ENCODE measurements at regions not wholly inside any gene's neighbourhood (a gene's known extent, or its start where the extent isn't known, plus 50 kb on each side); places are given as distances from the start of the nearest gene placed in this dataset.
"Not testable (repeated sequence)": the region's sequence is repeated elsewhere in the genome, so short reads cannot be mapped to it uniquely, and the experiment has no call there.

GRCh38 chr6:95660544-95660943 lies 83.2 kb downstream of the MANEA start:
- no peak for DNase-seq

DNA sequence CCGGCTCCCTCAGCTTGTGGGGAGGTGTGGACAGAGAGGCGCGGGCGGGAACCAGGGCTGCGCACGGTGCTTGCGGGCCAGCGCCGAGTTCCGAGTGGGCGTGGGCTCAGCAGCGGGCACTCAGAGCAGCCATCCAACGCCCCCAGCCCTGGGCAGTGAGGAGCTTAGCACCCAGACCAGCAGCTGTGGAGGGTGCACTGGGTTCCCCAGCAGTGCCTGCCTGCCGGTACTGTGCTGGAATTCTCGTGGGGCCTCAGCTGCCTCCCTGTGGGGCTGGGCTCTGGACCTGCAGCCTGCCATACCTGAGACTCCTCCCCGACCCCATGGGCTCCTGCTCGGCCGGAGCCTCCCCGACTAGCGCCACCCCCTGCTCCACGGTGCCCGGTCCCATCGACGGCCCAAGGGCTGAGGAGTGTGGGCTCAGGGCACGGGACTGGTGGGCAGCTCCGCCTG lies 92.7 kb downstream of the MANEA start:
- no peak for DNase-seq

- DNase-seq, result no peak
These were observed 98.8 kb downstream of the MANEA start for GRCh38 chr6:95676011-95676628.

DNA sequence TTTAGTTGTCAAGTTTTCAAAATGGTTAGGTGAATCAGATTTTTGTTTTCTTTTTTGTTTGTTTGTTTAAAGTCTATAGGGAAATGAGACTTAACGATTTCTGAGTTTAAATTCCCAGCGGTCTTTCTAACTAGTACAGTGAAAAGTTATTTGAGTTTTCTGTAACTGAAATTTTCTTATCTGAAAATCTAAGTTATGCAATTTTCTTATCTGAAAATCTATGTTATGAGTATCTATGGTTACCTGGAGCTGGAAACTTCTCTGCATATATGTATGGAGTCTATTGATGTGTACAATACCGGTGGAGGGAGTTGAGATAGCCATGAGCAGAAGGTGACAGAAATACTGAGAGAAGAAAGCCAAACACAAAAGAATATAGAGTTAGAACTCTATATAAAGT lies 102.6 kb downstream of the MANEA start:
- no peak for DNase-seq

GRCh38 chr6:95681736-95682135 lies 104.4 kb downstream of the MANEA start:
- no peak for DNase-seq

DNA sequence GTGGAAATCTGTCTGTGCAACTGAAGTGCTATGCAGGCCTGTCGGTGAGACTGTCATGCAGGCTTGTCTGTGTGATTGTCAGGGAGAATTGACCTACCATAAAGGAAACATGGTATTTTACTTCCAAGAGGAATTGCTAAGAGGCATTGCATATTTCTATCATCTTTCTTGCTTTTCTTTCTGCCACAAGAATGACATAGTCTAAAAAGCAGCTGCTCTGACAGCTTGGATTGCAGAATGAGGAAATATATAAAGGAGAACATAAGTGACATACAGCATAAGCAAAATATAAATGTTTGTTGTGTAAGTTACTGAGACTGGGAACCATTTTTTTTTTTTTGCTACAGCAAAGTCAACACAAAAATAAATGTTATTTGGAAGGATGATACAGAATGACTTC lies 105.1 kb downstream of the MANEA start:
- DNase-seq, result no peak

- no peak for DNase-seq
These were observed 108.5 kb downstream of the MANEA start for GRCh38 chr6:95685822-95686221.

- DNase-seq, result no peak
These were observed 108.9 kb downstream of the MANEA start for GRCh38 chr6:95686272-95686671.

GRCh38 chr6:95686895-95687294 lies 109.6 kb downstream of the MANEA start:
- DNase-seq, result no peak

DNA sequence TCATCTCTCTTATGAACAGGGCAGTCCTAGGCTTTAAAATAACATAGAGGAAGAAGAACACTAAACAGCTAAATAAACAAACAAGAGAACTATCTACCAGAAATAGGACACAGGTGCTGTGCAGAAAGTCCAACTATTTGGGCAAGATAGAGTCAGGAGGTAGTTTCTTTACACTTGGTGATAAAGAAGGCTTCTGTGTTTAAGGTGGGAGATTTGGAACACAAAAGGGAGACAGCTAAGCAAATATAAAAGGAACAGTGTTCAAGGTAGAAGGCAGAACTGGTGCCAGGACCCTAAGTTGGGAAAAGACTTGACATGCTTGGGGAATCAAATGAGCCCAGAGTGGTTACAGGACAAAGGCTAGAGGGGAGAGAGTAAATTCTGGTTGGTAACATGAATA lies 110.5 kb downstream of the MANEA start:
- no peak for DNase-seq

DNA sequence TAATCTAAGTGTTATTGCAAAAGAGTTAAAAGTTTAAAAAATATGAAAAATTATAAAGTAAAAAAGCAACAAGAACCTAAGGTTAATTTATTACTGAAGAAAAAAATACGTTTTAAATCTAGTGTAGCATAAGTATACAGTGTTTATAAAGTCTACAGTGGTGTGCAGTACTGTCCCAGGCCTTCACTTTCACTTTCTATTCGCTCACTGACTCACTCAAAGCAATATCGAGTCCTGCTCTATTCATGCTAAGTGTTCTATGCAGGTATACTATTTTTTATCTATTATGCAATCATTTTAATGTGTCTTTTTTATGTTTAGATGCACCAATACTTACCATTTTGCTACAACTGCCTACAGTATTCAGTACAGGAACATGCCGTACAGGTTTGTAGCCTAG lies 113.0 kb downstream of the MANEA start:
- DNase-seq, result no peak

DNA sequence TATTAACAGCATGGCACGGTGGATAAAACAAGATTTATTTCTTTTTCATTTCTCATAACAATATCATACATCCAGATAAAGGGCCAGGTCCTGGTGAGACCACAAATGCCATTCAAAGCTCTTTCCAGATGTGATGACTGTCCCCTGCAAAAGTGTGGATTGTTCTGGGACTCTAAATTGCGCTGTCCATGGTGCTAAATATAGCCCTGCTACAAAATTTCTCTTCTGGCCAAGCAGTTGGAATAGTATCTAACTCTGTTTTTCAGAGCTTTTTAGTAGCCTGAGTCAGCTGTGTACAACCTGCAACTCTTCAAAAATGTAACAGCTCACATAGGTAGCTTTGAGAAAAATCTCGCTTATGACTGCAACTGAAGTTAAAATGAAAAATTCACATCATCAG lies 115.8 kb downstream of the MANEA start:
- DNase-seq, result no peak

- DNase-seq, result no peak
These were observed 120.9 kb downstream of the MANEA start for GRCh38 chr6:95698271-95698670.

DNA sequence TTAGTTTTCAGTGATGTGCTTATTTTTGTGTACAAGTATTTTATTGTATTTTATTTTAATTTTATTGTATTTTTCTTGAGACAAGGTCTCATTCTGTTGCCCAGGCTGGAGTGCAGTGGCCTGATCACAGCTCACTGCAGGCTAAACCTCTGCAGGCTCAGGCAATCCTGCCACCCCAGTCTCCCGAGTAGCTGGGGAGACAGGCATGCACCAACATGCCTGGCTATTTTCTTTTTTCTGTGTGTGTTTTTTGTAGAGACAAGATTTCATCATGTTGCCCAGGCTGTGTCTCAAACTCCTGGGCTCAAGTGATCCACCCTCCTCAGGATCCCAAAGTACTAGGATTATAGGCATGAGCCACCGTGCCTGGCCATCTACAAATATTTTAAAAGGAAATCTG lies 146.3 kb downstream of the MANEA start:
- no peak for DNase-seq

- DNase-seq, result no peak
These were observed 148.0 kb downstream of the MANEA start for GRCh38 chr6:95725344-95725743.

DNA sequence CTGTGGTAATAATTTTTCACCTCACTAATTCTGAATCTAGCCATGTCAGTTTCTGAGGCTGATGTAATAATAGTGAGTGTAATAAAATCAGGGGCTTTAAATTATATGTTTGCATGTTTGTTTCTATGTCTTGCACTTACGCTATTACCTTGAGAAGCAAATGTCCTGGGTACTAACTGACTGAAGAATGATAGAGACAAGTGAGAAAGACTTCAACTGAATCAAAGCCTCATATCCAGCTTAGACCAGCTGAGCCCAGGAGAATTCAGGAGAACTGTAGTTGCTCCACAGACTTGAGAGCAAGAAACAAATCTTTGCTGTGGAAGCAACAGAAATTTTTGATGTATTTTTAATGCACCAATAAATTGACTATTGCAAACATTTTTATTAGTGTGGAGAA lies 162.8 kb downstream of the MANEA start:
- no peak for DNase-seq

DNA sequence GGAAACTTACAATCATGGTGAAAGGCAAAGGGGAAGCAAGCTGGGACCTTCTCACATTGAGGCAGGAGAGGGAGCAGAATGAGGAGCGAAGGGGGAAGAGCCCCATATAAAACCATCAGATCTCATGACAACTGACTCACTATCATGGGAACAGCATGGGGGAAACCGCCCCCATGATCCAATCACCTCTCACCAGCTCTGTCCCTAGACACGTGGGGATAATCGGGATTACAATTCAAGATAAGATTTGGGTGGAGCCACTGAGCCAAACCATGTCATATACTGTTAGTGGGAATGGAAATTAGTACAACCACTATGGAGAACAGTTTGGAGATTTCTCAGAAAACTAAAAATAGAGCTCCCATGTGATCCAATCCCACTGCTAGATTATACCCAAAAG lies 163.7 kb downstream of the MANEA start:
- DNase-seq, result no peak

- no peak for DNase-seq
These were observed 165.5 kb downstream of the MANEA start for GRCh38 chr6:95742767-95743289.

GRCh38 chr6:95743591-95743990 lies 166.3 kb downstream of the MANEA start:
- DNase-seq, result no peak

DNA sequence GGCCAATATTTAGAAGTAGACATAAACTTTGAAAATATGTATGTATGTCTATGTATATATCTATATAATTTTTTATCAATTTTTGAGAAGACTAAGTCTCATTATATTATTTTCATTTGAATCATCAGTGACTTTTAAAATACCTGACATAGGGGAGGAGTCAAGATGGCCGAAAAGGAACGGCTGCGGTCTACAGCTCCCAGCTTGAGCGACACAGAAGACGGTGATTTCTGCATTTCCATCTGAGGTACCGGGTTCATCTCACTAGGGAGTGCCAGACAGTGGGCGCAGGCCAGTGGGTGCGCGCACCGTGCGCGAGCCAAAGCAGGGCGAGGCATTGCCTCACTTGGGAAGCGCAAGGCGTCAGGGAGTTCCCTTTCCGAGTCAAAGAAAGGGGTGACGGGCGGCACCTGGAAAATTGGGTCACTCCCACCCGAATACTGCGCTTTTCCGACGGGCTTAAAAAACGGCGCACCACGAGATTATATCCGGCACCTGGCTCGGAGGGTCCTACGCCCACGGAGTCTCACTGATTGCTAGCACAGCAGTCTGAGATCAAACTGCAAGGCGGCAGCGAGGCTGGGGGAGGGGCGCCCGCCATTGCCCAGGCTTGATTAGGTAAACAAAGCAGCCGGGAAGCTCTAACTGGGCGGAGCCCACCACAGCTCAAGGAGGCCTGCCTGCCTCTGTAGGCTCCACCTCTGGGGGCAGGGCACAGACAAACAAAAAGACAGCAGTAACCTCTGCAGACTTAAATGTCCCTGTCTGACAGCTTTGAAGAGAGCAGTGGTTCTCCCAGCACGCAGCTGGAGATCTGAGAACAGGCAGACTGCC lies 181.1 kb downstream of the MANEA start:
- DNase-seq, result not testable (repeated sequence)

GRCh38 chr6:95767897-95768463 lies 190.6 kb downstream of the MANEA start:
- DNase-seq, result no peak

GRCh38 chr6:95768539-95768938 lies 191.2 kb downstream of the MANEA start:
- DNase-seq, result no peak

DNA sequence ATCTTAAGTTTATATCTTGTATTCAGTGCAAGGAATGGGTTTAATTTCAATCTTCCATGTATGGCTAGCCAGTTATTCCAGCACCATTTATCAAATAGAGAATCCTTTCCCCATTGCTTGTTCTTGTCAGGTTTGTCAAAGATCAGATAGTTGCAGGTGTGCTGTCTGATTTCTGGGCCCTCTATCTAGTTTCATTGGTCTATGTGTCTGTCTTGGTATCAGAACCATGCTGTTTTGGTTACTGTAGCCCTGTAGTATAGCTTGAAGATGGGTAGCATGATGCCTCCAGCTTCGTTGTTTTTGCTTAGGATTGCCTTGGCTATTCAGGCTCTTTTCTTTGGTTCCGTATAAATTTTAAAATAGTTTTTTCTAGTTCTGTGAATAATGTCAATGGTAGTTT lies 200.0 kb downstream of the MANEA start:
- DNase-seq, result no peak

Data from nucleus accumbens (tissue), 56 donors.